Endothelial cell of umbilical vein (primary cell): ENCODE measurements at regions not wholly inside any gene's neighbourhood (a gene's known extent, or its start where the extent isn't known, plus 50 kb on each side); places are given as distances from the start of the nearest gene placed in this dataset.

Source experiments
- BruUV-seq: library from RNA; stranded (reverse); fragments of 400-500 nt; replicated peaks from 2 replicates; lab custom pipeline; 2021; lab: Mats Ljungman, UMichigan
- CTCF ChIA-PET: fragments of 300-600, 350-600 bp; sonication (Branson Sonifier 250); formaldehyde crosslinking; loops from one replicate; lab custom pipeline; 2021; ENCODE audit warnings: antibody characterized with exemption, inconsistent platforms; lab: Charles Lee
- POLR2A ChIA-PET: fragments of 300-600, 350-600 bp; sonication (Branson Sonifier 250); formaldehyde crosslinking; loops from one replicate; lab custom pipeline; 2021; ENCODE audit warnings: antibody characterized with exemption, inconsistent platforms; lab: Charles Lee
- DNase-seq: peaks from one replicate; pipeline ENCODE4 v3.0.0-alpha.2; 2011; ENCODE audit warnings: low read depth, low spot score
- FAIRE-seq: peaks from 2 replicates; lab custom pipeline; 2011; peaks lifted over from hg19 to GRCh38; lab: Jason Lieb, UNC
- H2AFZ ChIP-seq: 2 replicates; pipeline ENCODE4 v1.6.0; 2012; ENCODE audit warnings: low read depth, low read length, control low read depth, inconsistent platforms
- H3K27ac ChIP-seq: 2 replicates; pipeline ENCODE4 v1.5.1; 2011; ENCODE audit warnings: low read depth, mild to moderate bottlenecking, control low read depth, low read length, moderate library complexity; ENCODE audit not compliant: insufficient read depth
- H3K27me3 ChIP-seq, 2 experiments: 2 replicates each; pipeline versions ENCODE4 v1.6.0 to v1.6.1; 2011; ENCODE audit warnings: low read length in 2 of 2, mixed read lengths in 1 of 2; ENCODE audit not compliant: control insufficient read depth in 2 of 2, insufficient read depth in 2 of 2
- H3K36me3 ChIP-seq, 2 experiments: 2 replicates in 1 of 2; 3 replicates in 1 of 2; pipeline ENCODE4 v1.5.1; 2011; ENCODE audit warnings: low read length in 2 of 2, mild to moderate bottlenecking in 1 of 2, moderate library complexity in 1 of 2; ENCODE audit not compliant: control insufficient read depth in 2 of 2, insufficient read depth in 2 of 2; ENCODE audit errors: extremely low read depth in 1 of 2
- H3K4me1 ChIP-seq: 3 replicates; pipeline ENCODE4 v1.5.1; 2011; ENCODE audit warnings: mild to moderate bottlenecking, low read length; ENCODE audit not compliant: control insufficient read depth, insufficient read depth; ENCODE audit errors: extremely low read depth
- H3K4me2 ChIP-seq: 2 replicates; pipeline ENCODE4 v1.6.1; 2011; ENCODE audit warnings: low read length, control low read depth, mixed read lengths; ENCODE audit not compliant: insufficient read depth
- H3K4me3 ChIP-seq, 3 experiments: fragments of 200-600 bp in 1 of 3; sonication (generic), shearing (Covaris generic) in 1 of 3; replicated peaks in 1 of 3; 2 replicates each; pipeline ENCODE4 v1.5.1; 2011 to 2016; ENCODE audit warnings: control low read depth in 3 of 3, low read length in 3 of 3, mild to moderate bottlenecking in 2 of 3, inconsistent platforms in 1 of 3, low read depth in 1 of 3, moderate library complexity in 1 of 3; ENCODE audit not compliant: insufficient read depth in 1 of 3
- H3K79me2 ChIP-seq: 2 replicates; pipeline ENCODE4 v1.6.0; 2012; ENCODE audit warnings: low read length, inconsistent platforms; ENCODE audit not compliant: control insufficient read depth, insufficient read depth
- H3K9ac ChIP-seq: replicated peaks from 2 replicates; pipeline ENCODE3; 2011; ENCODE audit warnings: low read length, control low read depth; ENCODE audit not compliant: insufficient read depth; ENCODE audit errors: extremely low read depth
- H3K9me1 ChIP-seq: replicated peaks from 3 replicates; pipeline ENCODE4 v1.6.0; 2011; ENCODE audit warnings: mild to moderate bottlenecking, low read length; ENCODE audit not compliant: control insufficient read depth, insufficient read depth; ENCODE audit errors: extremely low read depth
- H3K9me3 ChIP-seq: replicated peaks from 2 replicates; pipeline ENCODE4 v1.5.1; 2012; ENCODE audit warnings: low read length, inconsistent platforms; ENCODE audit not compliant: control insufficient read depth, insufficient read depth
- H4K20me1 ChIP-seq: replicated peaks from 2 replicates; pipeline ENCODE3; 2011; ENCODE audit warnings: mild to moderate bottlenecking, low read length; ENCODE audit not compliant: control insufficient read depth, insufficient read depth; ENCODE audit errors: extremely low read depth
- CTCF ChIP-seq, 2 donors: IDR thresholded peaks; 1 replicate in 1 of 2; 2 replicates in 1 of 2; pipeline ENCODE4 v1.5.1; 2011; ENCODE audit warnings: low read length in 2 of 2, mild to moderate bottlenecking in 2 of 2, moderate library complexity in 2 of 2, control low read depth in 1 of 2, inconsistent platforms in 1 of 2, low read depth in 1 of 2; ENCODE audit not compliant: insufficient read depth in 1 of 2; ENCODE audit errors: extremely low read depth in 1 of 2
- EZH2 ChIP-seq: IDR thresholded peaks from 2 replicates; pipeline ENCODE4 v1.6.1; 2012; ENCODE audit warnings: borderline replicate concordance, low read depth, mild to moderate bottlenecking, moderate library complexity, low read length, inconsistent platforms; ENCODE audit not compliant: severe bottlenecking
- FOS ChIP-seq: IDR thresholded peaks from 2 replicates; pipeline ENCODE4 v1.6.1; 2011; ENCODE audit warnings: mild to moderate bottlenecking, low read length, moderate library complexity, borderline replicate concordance; ENCODE audit not compliant: insufficient read depth
- GATA2 ChIP-seq: IDR thresholded peaks from 2 replicates; pipeline ENCODE4 v1.7.0; 2011; ENCODE audit warnings: low read depth, mild to moderate bottlenecking, moderate library complexity, mixed read lengths, low read length; ENCODE audit not compliant: insufficient read length, insufficient read depth
- JUN ChIP-seq: IDR thresholded peaks from 2 replicates; pipeline ENCODE4 v1.6.1; 2011; ENCODE audit warnings: borderline replicate concordance, low read depth; ENCODE audit not compliant: insufficient read length, insufficient read depth
- MYC ChIP-seq: IDR thresholded peaks from one replicate; pipeline ENCODE4 v1.6.1; 2011; ENCODE audit warnings: mild to moderate bottlenecking, low read depth, low read length
- POLR2A ChIP-seq: IDR thresholded peaks from 2 replicates; pipeline ENCODE4 v1.6.1; 2012; ENCODE audit warnings: low read depth, mild to moderate bottlenecking, control low read depth, low read length
- POLR2AphosphoS5 ChIP-seq: IDR thresholded peaks from 2 replicates; pipeline ENCODE4 v1.6.1; 2012; ENCODE audit warnings: low read depth, mild to moderate bottlenecking, control low read depth, low read length, moderate library complexity; ENCODE audit not compliant: insufficient read depth
- dilution Hi-C: fragments of 300-500 bp; cut with MboI; formaldehyde crosslinking; loops from one replicate; pipeline ENCODE4 v1.15.0; 2019; ENCODE audit warnings: low sequenced_read_pairs; ENCODE audit not compliant: extremely low pct_ligation_motif_present
- intact Hi-C: fragments of 100-400 bp; cut with micrococcal nuclease; formaldehyde crosslinking; loops from one replicate; pipeline ENCODE4 v1.10.0; 2022
- TF ChIP-seq, protein P1 (sequence below): IDR thresholded peaks from 2 replicates; pipeline ENCODE4 v1.6.1; 2011; ENCODE audit not compliant: insufficient read depth, insufficient read length

GRCh38 chr22:47901911-47902310 lies 1139.5 kb downstream of the TBC1D22A start:
- no peak for FAIRE-seq
- dilution Hi-C loops: no loop called here
- ChIA-PET CTCF (no interaction called here), POLR2A (no interaction called here)
- intact Hi-C loops: no loop called here
- no peak overlapping the region for H3K9ac ChIP-seq
- no peaks in the 10 kb centered on the region for H3K9me1 ChIP-seq
- no peak overlapping the region for H2AFZ ChIP-seq
- no peaks in the 10 kb centered on the region for H3K4me1 ChIP-seq
- H3K36me3 ChIP-seq: no peaks in the 10 kb centered on the region
- no peak for DNase-seq
- H3K4me2 ChIP-seq: no peak overlapping the region
- H3K4me3 ChIP-seq: no peak overlapping the region
- H3K9me3 ChIP-seq: peaks cover 9% of the 10 kb centered on the region
- no TSS peak for BruUV-seq
- H3K79me2 ChIP-seq: no peaks in the 10 kb centered on the region
- no peaks in the 10 kb centered on the region for H4K20me1 ChIP-seq
- TF ChIP-seq POLR2A (no peak), JUN (no peak), EZH2 (no peak), POLR2AphosphoS5 (no peak), GATA2 (no peak), FOS (no peak), CTCF (IDR thresholded peaks at IDR 0.05; ENCODE audit: extremely low read depth in 1 of 2, insufficient read depth in 1 of 2, low read depth in 1 of 2, low read length in 2 of 2) (no peak), MYC (no peak)
- TF ChIP-seq, protein P1, sequence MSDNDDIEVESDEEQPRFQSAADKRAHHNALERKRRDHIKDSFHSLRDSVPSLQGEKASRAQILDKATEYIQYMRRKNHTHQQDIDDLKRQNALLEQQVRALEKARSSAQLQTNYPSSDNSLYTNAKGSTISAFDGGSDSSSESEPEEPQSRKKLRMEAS: no peak
- H3K27ac ChIP-seq: no peak overlapping the region
- no peaks in the 10 kb centered on the region for H3K27me3 ChIP-seq
